MM.1S (cell line): ENCODE measurements at regions not wholly inside any gene's neighbourhood (a gene's known extent, or its start where the extent isn't known, plus 50 kb on each side); places are given as distances from the start of the nearest gene placed in this dataset.
"Not testable (repeated sequence)": the region's sequence is repeated elsewhere in the genome, so short reads cannot be mapped to it uniquely, and the experiment has no call there.

Experiments
- DNase-seq: peaks from one replicate; pipeline ENCODE4 v3.0.0-alpha.2; 2015
- H2AFZ ChIP-seq: fragments of 300-600 bp; sonication (generic); 2 replicates; pipeline ENCODE4 v1.6.0; 2016; ENCODE audit warnings: antibody characterized with exemption, low read length
- H3F3A ChIP-seq: fragments of 300-600 bp; sonication (generic); 2 replicates; pipeline ENCODE4 v1.6.1; 2016; ENCODE audit warnings: mild to moderate bottlenecking, antibody characterized with exemption, low read length, moderate library complexity, mixed read lengths; ENCODE audit not compliant: insufficient read depth
- H3K27ac ChIP-seq: fragments of 300-600 bp; sonication (generic); 2 replicates; pipeline ENCODE4 v1.5.1; 2016; ENCODE audit warnings: mild to moderate bottlenecking, low read length
- H3K27me3 ChIP-seq: fragments of 300-600 bp; sonication (generic); replicated peaks from 2 replicates; pipeline ENCODE4 v1.6.0; 2016; ENCODE audit warnings: low read length; ENCODE audit not compliant: insufficient read depth
- H3K36me3 ChIP-seq: fragments of 300-600 bp; sonication (generic); replicated peaks from 2 replicates; pipeline ENCODE4 v1.6.1; 2016; ENCODE audit warnings: mild to moderate bottlenecking, low read length, mixed read lengths; ENCODE audit not compliant: insufficient read depth
- H3K4me1 ChIP-seq: fragments of 300-600 bp; sonication (generic); 2 replicates; pipeline ENCODE4 v1.6.1; 2016; ENCODE audit warnings: low read length, mixed read lengths
- H3K4me2 ChIP-seq: fragments of 300-600 bp; sonication (generic); 2 replicates; pipeline ENCODE4 v1.6.0; 2016; ENCODE audit warnings: low read depth, low read length
- H3K4me3 ChIP-seq: fragments of 300-600 bp; sonication (generic); 2 replicates; pipeline ENCODE4 v1.5.1; 2016; ENCODE audit warnings: low read length, mixed read lengths
- H3K79me2 ChIP-seq: fragments of 300-600 bp; sonication (generic); 2 replicates; pipeline ENCODE4 v1.6.1; 2016; ENCODE audit warnings: mixed run types, low read length, mixed read lengths
- H3K9ac ChIP-seq: fragments of 300-600 bp; sonication (generic); 2 replicates; pipeline ENCODE4 v1.6.1; 2016; ENCODE audit warnings: low read length, mixed read lengths
- H3K9me2 ChIP-seq: fragments of 300-600 bp; sonication (generic); replicated peaks from 2 replicates; pipeline ENCODE4 v1.6.1; 2016; ENCODE audit warnings: mild to moderate bottlenecking, low read length, mixed read lengths; ENCODE audit not compliant: insufficient read depth
- H3K9me3 ChIP-seq: fragments of 300-600 bp; sonication (generic); replicated peaks from 2 replicates; pipeline ENCODE4 v1.6.1; 2016; ENCODE audit warnings: mild to moderate bottlenecking, low read length, mixed read lengths; ENCODE audit not compliant: insufficient read depth
- H4K20me1 ChIP-seq: fragments of 300-600 bp; sonication (generic); 2 replicates; pipeline ENCODE4 v1.6.1; 2016; ENCODE audit warnings: mild to moderate bottlenecking, low read length, moderate library complexity, mixed read lengths; ENCODE audit not compliant: insufficient read depth
- CTCF ChIP-seq: fragments of 300-600 bp; sonication (generic); IDR thresholded peaks from 2 replicates; pipeline ENCODE4 v1.5.1; 2016; ENCODE audit warnings: antibody characterized with exemption, low read length, mixed read lengths
- EZH2 ChIP-seq: fragments of 300-600 bp; sonication (generic); optimal IDR thresholded peaks from 2 replicates; pipeline ENCODE3; 2017; ENCODE audit warnings: low read depth, mild to moderate bottlenecking, antibody characterized with exemption, low read length, mixed read lengths
- EZH2phosphoT487 ChIP-seq: fragments of 300-600 bp; sonication (generic); IDR thresholded peaks from 2 replicates; pipeline ENCODE4 v1.6.1; 2018; ENCODE audit warnings: antibody characterized with exemption, low read length

GRCh38 chr6:12637960-12638641 is 78.5 kb upstream of the PHACTR1 start:
- peak; percentile 86 for TF ChIP-seq CTCF
- no peak for TF ChIP-seq EZH2phosphoT487
- TF ChIP-seq EZH2: no peak
- H2AFZ ChIP-seq: no peak overlapping the region
- DNase-seq: peak; percentile 74
- H3K4me2 ChIP-seq: no peak overlapping the region
- no peaks in the 10 kb centered on the region for H3F3A ChIP-seq
- no peaks in the 10 kb centered on the region for H3K27me3 ChIP-seq
- H3K4me1 ChIP-seq: peaks cover 15% of the 10 kb centered on the region
- H3K9ac ChIP-seq: no peak overlapping the region
- no peaks in the 10 kb centered on the region for H3K79me2 ChIP-seq
- H3K27ac ChIP-seq: no peak overlapping the region
- H3K4me3 ChIP-seq: no peak overlapping the region
- H4K20me1 ChIP-seq: no peaks in the 10 kb centered on the region
- H3K36me3 ChIP-seq: no peaks in the 10 kb centered on the region
- H3K9me3 ChIP-seq: no peaks in the 10 kb centered on the region
- no peaks in the 10 kb centered on the region for H3K9me2 ChIP-seq

GRCh38 chr6:12640438-12640837 is 76.1 kb upstream of the PHACTR1 start:
- Histone ChIP-seq H3K4me3 (no peak overlapping the region), H3K4me1 (peaks cover 11% of the 10 kb centered on the region; the same call in 1 of the 2 replicates), H3K9me2 (no peaks in the 10 kb centered on the region), H4K20me1 (no peaks in the 10 kb centered on the region), H3K79me2 (no peaks in the 10 kb centered on the region), H3K4me2 (no peak overlapping the region), H3K9ac (no peak overlapping the region), H3K36me3 (no peaks in the 10 kb centered on the region), H3K27me3 (no peaks in the 10 kb centered on the region), H3F3A (no peaks in the 10 kb centered on the region), H3K9me3 (no peaks in the 10 kb centered on the region), H2AFZ (no peak overlapping the region), H3K27ac (no peak overlapping the region)
- DNase-seq: no peak
- TF ChIP-seq EZH2phosphoT487 (no peak), CTCF (no peak)

- not testable (repeated sequence) for H3K27ac ChIP-seq, H3K9me2 ChIP-seq, H3K4me3 ChIP-seq, DNase-seq, H3K9me3 ChIP-seq, H2AFZ ChIP-seq, H3K9ac ChIP-seq, H3K36me3 ChIP-seq, H3K79me2 ChIP-seq, H3K27me3 ChIP-seq, H3F3A ChIP-seq, H3K4me1 ChIP-seq, H4K20me1 ChIP-seq, H3K4me2 ChIP-seq
These were observed 74.8 kb upstream of the PHACTR1 start for GRCh38 chr6:12641785-12642184.

- Histone ChIP-seq H3K4me2 (no peak overlapping the region), H3K9me3 (no peaks in the 10 kb centered on the region), H3K27me3 (no peaks in the 10 kb centered on the region), H3F3A (no peaks in the 10 kb centered on the region), H3K4me1 (no peaks in the 10 kb centered on the region), H3K4me3 (no peak overlapping the region), H3K27ac (no peak overlapping the region), H3K79me2 (no peaks in the 10 kb centered on the region), H2AFZ (no peak overlapping the region), H3K36me3 (no peaks in the 10 kb centered on the region), H3K9me2 (no peaks in the 10 kb centered on the region), H4K20me1 (no peaks in the 10 kb centered on the region), H3K9ac (no peak overlapping the region)
- TF ChIP-seq EZH2phosphoT487: no peak
- no peak for TF ChIP-seq CTCF
- TF ChIP-seq EZH2: no peak
- DNase-seq: no peak
These were observed 70.6 kb upstream of the PHACTR1 start for GRCh38 chr6:12645941-12646340.
